GM12872 (cell line): ENCODE measurements at regions not wholly inside any gene's neighbourhood (a gene's known extent, or its start where the extent isn't known, plus 50 kb on each side); places are given as distances from the start of the nearest gene placed in this dataset.
A peak's percentile ranks its signal among the peaks of the same experiment; 100 is the strongest.

Experiments used
- TF ChIP-seq, protein P1 (sequence below): IDR thresholded peaks from 3 replicates; pipeline ENCODE4 v1.5.1; 2011; ENCODE audit warnings: low read depth, mild to moderate bottlenecking, low read length, moderate library complexity; ENCODE audit not compliant: insufficient read depth

- TF ChIP-seq, protein P1, sequence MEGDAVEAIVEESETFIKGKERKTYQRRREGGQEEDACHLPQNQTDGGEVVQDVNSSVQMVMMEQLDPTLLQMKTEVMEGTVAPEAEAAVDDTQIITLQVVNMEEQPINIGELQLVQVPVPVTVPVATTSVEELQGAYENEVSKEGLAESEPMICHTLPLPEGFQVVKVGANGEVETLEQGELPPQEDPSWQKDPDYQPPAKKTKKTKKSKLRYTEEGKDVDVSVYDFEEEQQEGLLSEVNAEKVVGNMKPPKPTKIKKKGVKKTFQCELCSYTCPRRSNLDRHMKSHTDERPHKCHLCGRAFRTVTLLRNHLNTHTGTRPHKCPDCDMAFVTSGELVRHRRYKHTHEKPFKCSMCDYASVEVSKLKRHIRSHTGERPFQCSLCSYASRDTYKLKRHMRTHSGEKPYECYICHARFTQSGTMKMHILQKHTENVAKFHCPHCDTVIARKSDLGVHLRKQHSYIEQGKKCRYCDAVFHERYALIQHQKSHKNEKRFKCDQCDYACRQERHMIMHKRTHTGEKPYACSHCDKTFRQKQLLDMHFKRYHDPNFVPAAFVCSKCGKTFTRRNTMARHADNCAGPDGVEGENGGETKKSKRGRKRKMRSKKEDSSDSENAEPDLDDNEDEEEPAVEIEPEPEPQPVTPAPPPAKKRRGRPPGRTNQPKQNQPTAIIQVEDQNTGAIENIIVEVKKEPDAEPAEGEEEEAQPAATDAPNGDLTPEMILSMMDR = no peak
Observed at GRCh38 chr9:89554307-89555035, 50.3 kb upstream of the GADD45G start.

GRCh38 chr9:89553451-89554010 is 51.3 kb upstream of the GADD45G start:
- TF ChIP-seq, protein P1 = no peak

- TF ChIP-seq, protein P1 = no peak
Observed at GRCh38 chr9:89550346-89550927, 52.5 kb upstream of the SEMA4D start.

- TF ChIP-seq, protein P1 = peak; percentile 91
Observed at GRCh38 chr9:89549031-89549644, 51.2 kb upstream of the SEMA4D start.

- TF ChIP-seq, protein P1 = no peak
Observed at GRCh38 chr9:89548071-89548638, 50.2 kb upstream of the SEMA4D start.
